GM18868 (cell line): ENCODE measurements at regions not wholly inside any gene's neighbourhood (a gene's known extent, or its start where the extent isn't known, plus 50 kb on each side); places are given as distances from the start of the nearest gene placed in this dataset.

ENCODE experiments used
- ATAC-seq: cut with Tn5 transposase; IDR thresholded peaks from one replicate; pipeline ENCODE4 v1.9.1; 2021; ENCODE audit warnings: mild to moderate bottlenecking, moderate library complexity; ENCODE audit not compliant: unreplicated experiment

DNA sequence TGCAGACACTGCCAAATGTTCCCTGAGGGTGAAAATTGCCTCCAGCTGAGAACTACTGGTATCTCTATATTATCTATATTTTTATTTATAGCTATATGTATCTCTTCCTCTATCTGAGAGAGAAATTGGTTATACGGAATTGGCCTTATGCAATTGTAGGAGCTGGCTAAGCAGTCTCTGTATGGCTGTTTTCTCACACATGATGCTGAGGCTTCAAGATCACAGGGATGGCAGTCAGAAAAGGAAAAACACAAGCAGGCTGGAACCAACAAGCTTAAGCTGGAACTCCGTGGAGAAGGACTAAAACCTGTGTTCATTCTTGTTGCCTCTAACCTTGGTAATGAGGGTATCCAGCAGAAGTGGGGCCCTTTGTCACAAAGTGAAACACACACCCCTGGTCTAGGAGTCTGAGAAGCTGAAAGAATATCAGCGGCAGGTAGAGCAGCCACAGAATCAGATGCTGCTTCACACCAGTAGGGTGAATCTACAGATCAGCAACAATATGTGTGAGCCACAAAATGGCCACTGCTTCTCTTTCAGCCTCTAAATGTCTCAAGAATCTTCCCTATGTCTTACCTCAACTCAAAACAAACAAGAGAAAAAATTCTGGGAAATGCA is 166.5 kb upstream of the PPP1R2C start:
- no peak for ATAC-seq

DNA sequence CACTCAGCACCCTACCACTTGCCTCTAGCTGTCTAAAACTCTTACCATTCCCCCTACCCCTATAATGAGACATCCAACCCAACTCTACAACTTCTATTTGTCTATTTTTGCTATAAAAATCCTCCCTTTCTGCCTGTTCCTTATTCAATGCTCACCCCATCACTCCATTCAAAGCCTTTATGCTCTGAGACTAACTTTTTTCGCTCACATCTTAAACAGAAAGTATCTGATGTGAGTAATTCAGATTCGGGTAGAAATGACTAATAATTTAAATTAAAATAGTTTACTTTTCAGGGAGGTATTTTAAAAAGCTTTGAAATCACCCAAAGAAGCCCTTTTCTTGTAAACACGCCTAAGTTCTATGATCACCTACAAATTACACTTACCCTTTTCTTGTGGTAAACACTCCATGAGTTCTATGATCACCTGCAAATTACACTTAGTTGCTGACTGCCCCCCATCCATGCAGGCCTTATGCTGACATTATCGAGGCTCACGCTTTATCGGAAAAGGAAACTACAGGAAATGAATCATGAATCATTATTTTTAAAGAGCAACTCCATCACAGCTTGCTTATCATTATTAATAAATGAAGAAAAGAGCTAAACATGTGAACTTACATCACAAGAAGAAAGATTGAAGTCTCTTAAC is 168.7 kb upstream of the PPP1R2C start:
- ATAC-seq, result no peak

DNA sequence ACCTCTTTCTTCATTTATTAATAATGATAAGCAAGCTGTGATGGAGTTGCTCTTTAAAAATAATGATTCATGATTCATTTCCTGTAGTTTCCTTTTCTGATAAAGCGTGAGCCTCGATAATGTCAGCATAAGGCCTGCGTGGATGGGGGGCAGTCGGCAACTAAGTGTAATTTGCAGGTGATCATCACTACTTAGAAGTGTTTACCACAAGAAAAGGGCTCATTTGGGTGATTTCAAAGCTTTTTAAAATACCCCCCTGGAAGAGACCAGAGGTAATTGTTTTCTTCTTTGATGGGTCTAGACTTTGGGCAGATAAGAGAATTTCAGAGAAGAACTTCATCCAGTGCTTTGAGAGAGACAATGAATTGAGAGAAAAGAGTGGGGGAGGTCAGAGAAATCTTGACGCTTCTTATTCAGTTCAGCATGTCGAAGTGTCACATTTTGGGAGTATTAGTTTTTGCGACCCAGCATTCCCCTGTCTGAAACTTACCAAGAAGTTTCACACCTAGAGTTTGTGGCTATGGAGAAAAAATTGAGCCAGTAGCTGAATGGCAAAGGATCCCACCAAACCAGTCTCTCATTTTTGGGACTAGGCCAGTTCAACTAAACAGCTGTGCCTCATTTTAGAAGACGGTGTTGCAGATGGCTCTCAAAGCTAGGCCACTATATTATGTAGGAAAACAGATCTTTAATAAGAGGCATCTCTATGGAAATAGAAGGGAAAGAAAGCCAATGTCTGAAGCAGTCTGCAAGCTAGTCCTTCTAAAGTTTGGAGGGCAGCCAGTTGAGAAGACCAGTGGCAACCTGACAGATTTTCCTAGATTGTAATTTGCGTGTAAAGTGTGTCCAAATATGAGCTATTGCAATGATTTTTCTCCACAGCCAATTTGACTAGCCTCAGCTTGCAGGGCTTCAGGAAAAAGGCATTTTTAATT is 171.0 kb upstream of the PPP1R2C start:
- ATAC-seq, result no peak

DNA sequence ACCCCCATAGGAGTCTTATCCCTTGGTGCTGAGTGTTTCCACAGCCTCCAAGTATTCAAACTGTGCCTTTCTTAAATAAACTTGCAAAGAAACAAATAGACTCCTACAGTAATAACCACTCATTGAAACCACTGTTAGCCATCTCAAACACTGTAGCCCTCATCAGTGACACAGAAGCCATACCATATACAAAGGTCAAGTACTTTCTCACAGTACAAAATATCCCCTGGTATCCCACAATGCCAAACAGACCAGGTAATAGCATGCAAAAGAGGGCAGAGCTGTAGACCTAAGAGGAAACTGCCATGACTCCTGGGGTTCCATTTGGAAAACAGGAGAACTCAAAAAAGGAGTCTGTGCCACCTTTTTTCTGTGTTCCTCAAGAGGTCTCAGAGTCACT is 173.8 kb upstream of the PPP1R2C start:
- ATAC-seq, result no peak

DNA sequence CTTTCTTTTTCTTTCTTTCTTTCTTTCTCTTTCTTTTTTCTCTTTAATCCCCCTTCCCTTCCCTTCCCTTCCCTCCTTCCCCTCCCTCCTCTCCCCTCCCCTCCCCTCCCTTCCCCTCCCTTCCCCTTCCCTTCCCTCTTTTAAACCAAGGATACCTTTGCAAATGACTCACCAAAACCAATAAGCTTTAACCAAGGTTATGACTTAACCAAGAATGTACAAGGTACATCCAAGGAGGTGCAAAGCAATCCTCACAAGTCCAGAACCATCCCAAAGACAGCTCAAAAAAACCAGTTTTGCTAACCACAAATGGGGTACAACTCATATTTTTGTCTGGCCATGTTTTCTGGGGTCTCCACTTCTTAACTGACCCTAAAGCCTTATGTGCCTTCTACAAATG is 174.7 kb upstream of the PPP1R2C start:
- ATAC-seq, result no peak

DNA sequence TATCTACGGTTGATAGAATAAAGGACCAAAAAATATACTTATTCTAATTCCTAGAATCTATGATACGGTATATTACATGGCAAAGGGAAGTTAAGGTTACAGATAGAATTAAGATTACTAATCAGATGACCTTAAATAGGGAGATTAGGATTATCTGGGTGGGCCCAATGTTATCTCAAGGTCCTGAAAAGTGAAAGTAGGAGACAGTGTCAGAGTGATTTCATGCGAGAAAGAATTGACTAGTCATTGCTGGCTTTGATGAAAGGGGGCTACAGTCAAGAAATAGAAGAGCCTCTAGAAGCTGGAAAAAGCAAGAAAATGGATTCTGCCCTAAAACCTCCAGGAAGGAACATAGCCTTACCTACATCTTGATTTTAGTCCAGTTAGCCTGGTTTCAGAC is 176.9 kb upstream of the PPP1R2C start:
- peak; percentile 32 for ATAC-seq

DNA sequence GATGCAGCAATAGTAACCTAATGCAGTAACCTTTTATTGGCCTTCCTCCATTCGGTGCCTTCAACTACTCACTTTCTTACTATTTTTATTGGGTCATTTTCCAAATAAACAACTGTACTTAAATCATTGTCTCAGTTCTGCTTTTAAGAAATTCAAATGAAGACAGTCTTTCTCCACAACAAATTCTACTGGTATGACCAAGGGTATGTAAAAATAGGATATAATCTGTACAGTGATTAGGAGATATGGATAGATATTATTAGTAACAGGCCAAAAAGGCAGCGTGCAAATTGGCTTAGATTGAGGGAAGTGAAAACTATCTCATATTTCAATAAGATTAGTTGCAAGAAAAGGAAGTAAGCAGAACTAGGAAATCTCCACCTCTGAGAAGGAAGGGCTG is 177.4 kb upstream of the PPP1R2C start:
- ATAC-seq, result peak; percentile 87

DNA sequence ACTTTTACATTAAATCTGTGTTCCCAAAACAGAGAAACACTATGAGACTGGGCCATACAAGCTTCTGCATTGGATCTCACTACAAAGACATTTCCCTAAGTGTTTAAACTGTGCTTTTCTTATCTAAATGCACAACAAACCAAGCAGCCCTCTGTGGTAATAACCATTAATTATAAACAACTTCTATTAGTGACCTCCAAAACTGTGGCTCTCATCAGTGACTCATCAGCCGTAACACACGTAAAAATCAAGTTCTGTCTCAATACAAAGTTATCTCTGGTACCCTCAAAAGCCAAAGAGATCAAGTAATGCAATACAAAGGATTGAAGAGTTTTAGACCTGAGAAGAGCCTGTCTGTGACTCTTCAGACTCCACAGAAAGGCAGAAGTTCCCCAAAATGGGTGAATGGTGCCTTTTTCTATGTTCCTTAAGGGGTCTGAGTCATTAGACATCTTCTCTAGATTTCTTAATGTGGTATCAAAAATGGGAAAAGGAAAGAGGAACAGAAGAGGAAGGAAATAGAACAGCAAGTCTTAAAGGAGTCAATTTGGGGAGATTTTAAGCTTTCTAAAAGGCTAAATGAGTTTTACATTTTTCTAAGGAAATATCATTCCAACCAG is 189.8 kb upstream of the PPP1R2C start:
- ATAC-seq, result no peak

DNA sequence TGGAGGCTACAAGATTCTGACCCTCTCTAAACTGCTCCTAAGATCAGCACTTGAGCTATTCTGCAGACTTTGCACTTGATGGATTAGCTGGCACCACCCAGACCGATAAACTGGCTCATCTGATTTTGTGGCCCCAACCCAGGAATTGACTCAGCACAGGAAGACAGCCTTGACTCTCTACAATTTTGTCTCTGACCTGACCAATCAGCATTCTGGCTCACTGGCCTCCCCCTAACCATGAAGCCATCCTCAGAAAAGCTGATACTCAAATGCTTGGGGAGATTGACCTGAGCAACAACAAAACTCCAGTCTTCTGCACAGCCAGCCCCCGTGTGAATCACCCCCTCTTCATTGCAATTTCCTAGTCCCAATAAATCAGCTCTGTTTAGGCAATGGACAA is 195.4 kb upstream of the PPP1R2C start:
- ATAC-seq, result no peak

DNA sequence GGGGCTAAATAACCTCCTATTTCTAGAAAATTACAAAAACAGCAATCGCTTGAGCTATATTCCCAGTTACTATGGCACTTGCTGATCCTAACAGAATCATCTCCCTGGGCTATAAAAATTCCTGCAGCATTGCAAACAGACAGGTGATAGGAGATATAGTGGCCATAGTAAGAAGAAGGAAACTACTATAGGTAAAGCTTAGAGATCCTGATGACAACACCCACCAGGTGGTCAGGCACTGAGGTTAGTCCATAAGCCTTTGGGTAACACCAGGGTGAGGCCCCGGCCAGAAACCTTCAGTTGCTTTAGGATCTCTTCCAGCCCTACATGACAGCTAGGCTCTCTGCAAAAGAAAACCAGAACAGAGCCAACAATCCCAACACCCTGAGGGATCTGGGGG is 197.9 kb upstream of the PPP1R2C start:
- ATAC-seq, result no peak

DNA sequence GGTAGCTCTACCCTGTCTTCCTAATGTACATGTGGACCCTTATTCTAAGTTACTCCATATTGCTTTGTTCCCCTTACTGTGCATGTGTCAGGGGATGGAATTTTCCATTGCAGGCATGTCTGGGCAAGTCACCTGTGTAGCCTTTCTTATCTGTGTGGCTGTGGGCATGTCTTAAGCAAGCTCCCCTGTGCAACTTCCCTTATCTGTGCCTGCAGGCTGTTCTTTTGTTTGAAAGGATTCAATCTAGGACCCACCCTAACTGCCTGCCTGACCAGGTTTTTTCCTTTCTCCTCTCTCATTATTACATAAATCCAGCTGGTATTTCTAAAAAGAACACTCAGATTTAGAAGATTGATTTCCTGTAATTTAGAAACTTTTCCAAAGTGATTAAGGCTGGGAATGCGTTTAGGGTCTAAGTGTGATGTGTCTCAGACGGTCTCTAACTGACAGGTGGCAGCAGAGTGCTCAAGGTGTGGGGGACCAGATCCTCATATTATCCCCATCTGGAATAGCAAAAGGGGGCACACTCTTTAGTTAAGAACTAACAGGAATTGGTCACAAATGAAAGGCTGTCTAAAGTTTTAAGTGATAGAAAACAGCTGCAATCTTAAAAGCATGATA is 198.9 kb upstream of the PPP1R2C start:
- ATAC-seq, result no peak

DNA sequence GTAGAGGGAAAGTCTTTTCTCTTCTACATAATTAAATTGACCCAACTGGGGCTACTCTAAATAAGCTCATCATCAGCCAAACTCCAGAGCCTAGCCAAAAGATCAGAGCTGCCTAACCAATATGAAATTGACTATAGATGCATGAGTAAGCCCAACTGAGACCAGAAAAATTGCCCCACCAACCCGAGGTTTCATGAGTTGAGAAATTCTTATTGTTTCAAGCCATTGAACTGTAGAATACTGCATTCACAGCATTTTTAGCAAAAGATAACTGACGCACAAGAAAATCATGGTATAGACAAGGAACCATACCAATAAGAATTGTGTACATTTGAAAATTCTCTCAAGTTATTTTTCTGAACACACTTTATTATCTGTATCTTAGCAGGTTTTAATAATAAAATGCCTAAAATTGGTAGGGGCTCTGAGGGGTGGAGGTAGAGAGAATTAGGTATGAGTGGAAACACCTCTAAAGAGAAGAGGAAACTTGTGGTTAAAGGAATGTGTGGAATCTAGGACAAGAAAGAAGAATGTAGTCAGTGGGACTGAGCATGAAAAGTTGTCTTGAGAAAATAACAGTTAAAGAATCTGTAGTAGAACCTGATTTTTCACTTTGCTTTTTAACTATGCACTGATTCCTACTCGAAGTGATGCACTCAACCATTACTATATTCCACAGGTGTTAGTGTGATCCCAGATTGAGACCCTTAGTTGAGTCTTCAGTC is 200.9 kb upstream of the PPP1R2C start:
- ATAC-seq, result peak; percentile 66

DNA sequence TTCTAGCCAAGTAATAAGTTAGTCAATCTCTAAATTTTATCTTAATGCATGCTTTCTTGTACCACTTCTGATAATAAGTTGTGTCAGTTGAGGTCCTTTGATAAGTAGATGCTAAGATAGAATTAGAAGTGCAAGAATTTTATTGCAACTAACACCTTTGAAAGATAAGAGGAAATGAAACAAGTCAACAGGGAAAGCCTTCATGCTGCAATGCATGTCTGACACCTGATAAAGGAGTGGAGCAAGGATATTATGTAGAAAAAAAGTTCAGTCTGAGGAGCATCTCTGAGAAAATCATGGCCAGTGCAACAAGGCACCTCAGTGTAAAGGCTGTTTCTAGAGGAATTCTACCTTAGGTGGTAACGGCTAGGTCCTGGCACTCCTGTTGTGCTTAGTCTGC is 210.7 kb upstream of the PPP1R2C start:
- ATAC-seq, result no peak

DNA sequence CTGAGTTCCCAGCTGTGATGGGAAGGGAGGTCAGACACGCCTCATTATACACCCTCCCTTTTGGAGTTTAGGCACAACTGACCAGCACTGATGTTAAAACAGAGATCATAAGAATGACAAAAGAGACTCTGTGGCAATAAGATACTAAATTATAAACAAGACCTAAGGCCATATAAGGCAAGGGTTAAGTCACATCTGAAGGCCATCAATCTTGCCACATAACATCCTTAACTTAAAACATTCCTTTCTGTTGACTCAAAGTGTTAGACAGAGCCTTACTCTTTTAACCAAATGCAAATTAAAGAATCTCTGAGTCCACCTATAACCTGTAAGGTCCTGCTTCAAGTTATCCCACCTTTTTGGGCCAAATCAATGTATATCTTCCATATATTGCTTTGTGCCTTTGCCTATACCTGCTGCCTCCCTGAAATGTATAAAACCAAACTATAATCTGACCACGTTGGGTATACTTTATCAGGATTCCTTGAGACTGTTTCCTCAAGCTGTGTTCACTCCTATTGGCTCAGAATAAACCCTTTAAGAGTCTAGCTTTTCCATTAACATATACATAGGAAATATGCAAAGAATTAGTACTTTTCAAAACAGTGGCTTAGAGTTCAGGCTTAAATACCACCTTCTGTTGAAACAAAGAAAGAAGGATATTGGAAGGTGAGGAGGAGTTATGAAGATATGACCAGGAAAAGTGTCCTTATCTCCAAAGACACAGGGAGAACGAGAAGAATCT is 214.4 kb upstream of the PPP1R2C start:
- ATAC-seq, result no peak

DNA sequence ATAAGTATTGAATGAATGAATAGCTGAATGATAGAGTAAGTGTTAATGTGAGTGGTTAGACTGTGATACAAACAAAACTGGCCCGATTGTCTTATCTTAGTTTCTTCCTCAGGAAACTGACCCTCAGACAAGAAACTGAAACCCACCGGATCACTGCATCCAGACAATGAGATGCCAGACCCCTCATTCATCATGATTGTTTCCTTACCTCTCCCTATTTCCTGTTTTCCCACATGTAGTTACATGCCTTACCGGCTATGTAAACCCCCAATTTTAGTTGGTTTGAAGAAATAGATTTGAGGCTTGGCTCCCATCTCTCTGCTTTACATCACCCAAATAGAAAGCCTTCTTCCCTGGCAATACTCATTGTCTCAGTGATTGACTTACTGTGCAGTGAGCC is 218.9 kb upstream of the PPP1R2C start:
- ATAC-seq, result no peak

DNA sequence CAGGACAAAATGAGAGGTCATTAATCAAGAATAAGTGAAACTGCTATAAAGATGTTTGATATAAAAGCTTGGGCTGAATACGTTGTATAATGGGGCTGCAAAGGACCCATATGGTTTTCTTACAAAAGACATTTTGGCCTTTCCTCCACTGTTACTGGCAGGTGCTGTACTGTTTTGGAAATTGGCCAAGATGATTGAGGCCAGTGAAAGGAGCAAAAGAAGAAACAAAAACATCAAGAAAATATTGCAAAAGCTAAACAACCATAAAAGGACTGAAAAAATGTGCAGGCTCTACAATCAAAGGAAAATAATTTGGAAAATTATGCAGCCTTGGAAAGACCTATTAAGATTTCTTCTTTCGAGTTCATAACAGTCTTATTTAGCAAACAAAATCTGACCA is 222.2 kb upstream of the PPP1R2C start:
- no peak for ATAC-seq

DNA sequence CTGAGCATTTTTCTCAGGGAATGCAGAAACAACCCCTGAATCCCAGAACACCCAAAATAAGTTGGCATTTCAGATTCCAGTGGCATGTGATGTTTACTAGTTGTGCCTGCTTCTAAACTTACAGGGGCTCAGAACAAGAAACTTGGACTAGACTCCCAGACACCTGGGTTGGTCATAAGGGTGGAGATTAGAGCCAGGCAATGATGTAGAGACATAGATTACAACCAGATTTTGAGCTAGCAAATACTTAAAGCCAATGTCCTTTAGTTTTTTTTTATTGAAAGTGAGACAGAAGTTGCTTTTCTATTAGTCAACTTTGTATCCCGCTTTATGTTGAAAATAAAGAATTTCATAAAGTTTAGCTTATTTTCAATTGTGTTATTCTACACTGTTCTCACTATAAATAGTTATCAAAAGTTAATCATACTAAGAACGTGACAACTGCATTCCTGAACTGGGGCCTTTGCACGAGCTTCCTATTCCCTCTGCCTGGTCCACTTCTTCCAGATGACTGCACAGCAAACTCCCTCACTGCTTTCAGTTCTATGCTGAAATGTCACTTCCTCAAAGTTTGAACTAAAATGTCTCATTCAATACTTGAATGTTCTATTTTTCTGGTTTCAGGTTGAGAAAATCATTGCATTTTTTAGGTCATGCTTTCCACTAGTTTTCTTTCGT is 224.7 kb upstream of the PPP1R2C start:
- ATAC-seq, result peak; percentile 85

DNA sequence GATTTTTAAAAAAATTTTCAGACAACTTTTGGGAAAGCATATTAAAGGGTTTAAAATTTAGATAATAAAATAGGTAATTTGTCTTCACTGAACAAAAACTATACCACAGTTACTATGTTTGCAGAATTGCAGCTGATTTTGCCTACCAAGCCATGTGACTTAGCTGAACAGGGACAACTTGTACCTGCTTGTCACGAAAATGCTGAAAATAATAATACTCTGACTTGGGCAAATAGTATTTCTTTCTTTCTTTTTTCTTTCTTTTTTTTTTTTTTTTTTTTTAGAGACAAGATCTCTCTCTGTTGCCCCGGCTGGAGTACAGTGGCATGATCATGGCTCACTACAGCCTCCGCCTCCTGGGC is 225.2 kb upstream of the PPP1R2C start:
- ATAC-seq, result peak; percentile 33

DNA sequence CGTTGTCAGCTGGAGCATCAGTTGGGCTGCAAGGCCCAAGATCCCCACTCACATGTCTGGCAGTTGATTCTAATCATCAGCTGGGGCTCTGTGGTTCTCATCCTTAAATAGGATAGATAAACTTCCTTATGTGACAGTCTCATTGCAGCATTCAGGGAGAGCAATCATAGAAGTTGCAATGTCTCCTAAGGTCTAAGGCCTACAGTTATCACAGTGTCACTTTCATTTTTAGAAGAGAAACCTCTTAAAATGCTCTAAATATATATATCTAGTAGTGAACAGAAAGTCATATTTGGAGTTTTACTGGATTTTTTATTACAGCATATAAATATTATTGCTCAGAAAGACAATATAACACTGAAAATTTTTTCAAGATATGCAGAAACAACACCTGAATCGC is 226.0 kb upstream of the PPP1R2C start:
- peak; percentile 48 for ATAC-seq
